ENCODE measurements at regions not wholly inside any gene's neighbourhood (a gene's known extent, or its start where the extent isn't known, plus 50 kb on each side); places are given as distances from the start of the nearest gene placed in this dataset.
"Not testable (repeated sequence)": the region's sequence is repeated elsewhere in the genome, so short reads cannot be mapped to it uniquely, and the experiment has no call there.

- Mint-ChIP-seq H3K27me3 (peaks cover 9% of the 10 kb centered on the region), H3K4me1 (no peaks in the 10 kb centered on the region), H3K27ac (no peak overlapping the region), H3K36me3 (no peaks in the 10 kb centered on the region), H3K4me3 (no peak overlapping the region), H3K9me3 (no peaks in the 10 kb centered on the region)
- no peak for DNase-seq
- CTCF ChIA-PET: no interaction called here
These were observed 78.4 kb downstream of the ADAMTS15 start for GRCh38 chr11:130526846-130527245.

- H3K4me1 Mint-ChIP-seq: no peaks in the 10 kb centered on the region
These were observed 79.3 kb downstream of the ADAMTS15 start for GRCh38 chr11:130527636-130528297.

GRCh38 chr11:130528298-130529261 lies 80.1 kb downstream of the ADAMTS15 start:
- Mint-ChIP-seq H3K4me1 (no peaks in the 10 kb centered on the region), H3K9me3 (no peaks in the 10 kb centered on the region), H3K27me3 (peaks cover 9% of the 10 kb centered on the region), H3K27ac (no peak overlapping the region), H3K36me3 (no peaks in the 10 kb centered on the region), H3K4me3 (no peak overlapping the region)
- no peak for DNase-seq
- CTCF ChIA-PET: interaction anchor here (1.1 kb wide), 1 partner anchor 334 kb away, joined by 3 read pairs; no protein-coding TSS in a partner anchor

More at GRCh38 chr11:130527636-130528297, 79.3 kb downstream of the ADAMTS15 start:
- CTCF ChIA-PET: no interaction called here
- H3K9me3 Mint-ChIP-seq: no peaks in the 10 kb centered on the region
- H3K36me3 Mint-ChIP-seq: no peaks in the 10 kb centered on the region
- H3K27ac Mint-ChIP-seq: no peak overlapping the region
- H3K4me3 Mint-ChIP-seq: no peak overlapping the region
- DNase-seq: no peak
- peaks cover 9% of the 10 kb centered on the region for H3K27me3 Mint-ChIP-seq

- H3K36me3 Mint-ChIP-seq: no peaks in the 10 kb centered on the region
- no peak overlapping the region for H3K27ac Mint-ChIP-seq
- H3K4me3 Mint-ChIP-seq: no peak overlapping the region
- no peak for DNase-seq
- H3K27me3 Mint-ChIP-seq: peaks cover 9% of the 10 kb centered on the region
- H3K4me1 Mint-ChIP-seq: no peaks in the 10 kb centered on the region
- no peaks in the 10 kb centered on the region for H3K9me3 Mint-ChIP-seq
- CTCF ChIA-PET: interaction anchor here (1.1 kb wide), 1 partner anchor 333 kb away, joined by 3 read pairs; no protein-coding TSS in a partner anchor
These were observed 80.9 kb downstream of the ADAMTS15 start for GRCh38 chr11:130529366-130529765.

GRCh38 chr11:130531061-130531460 lies 82.6 kb downstream of the ADAMTS15 start:
- H3K9me3 Mint-ChIP-seq: no peaks in the 10 kb centered on the region
- CTCF ChIA-PET: no interaction called here
- no peaks in the 10 kb centered on the region for H3K4me1 Mint-ChIP-seq
- no peak for DNase-seq
- H3K36me3 Mint-ChIP-seq: no peaks in the 10 kb centered on the region
- peaks cover 8% of the 10 kb centered on the region for H3K27me3 Mint-ChIP-seq
- H3K27ac Mint-ChIP-seq: no peak overlapping the region
- no peak overlapping the region for H3K4me3 Mint-ChIP-seq

- H3K4me3 Mint-ChIP-seq: no peak overlapping the region
- H3K9me3 Mint-ChIP-seq: no peaks in the 10 kb centered on the region
- no peak for DNase-seq
- no peaks in the 10 kb centered on the region for H3K4me1 Mint-ChIP-seq
- H3K27ac Mint-ChIP-seq: no peak overlapping the region
- H3K27me3 Mint-ChIP-seq: peaks cover 8% of the 10 kb centered on the region
- CTCF ChIA-PET: interaction anchor here (0.6 kb wide), 1 partner anchor 8 kb away, joined by 3 read pairs; no protein-coding TSS in a partner anchor
- no peaks in the 10 kb centered on the region for H3K36me3 Mint-ChIP-seq
These were observed 84.8 kb downstream of the ADAMTS15 start for GRCh38 chr11:130533113-130533798.

- H3K27me3 Mint-ChIP-seq: peaks cover 8% of the 10 kb centered on the region
- no peak for DNase-seq
- no peaks in the 10 kb centered on the region for H3K9me3 Mint-ChIP-seq
- CTCF ChIA-PET: interaction anchor here (0.6 to 0.9 kb wide), 2 partner anchors 9 kb away, joined by 3 to 4 read pairs; no protein-coding TSS in a partner anchor
- H3K4me3 Mint-ChIP-seq: no peak overlapping the region
- no peaks in the 10 kb centered on the region for H3K4me1 Mint-ChIP-seq
- no peak overlapping the region for H3K27ac Mint-ChIP-seq
- H3K36me3 Mint-ChIP-seq: no peaks in the 10 kb centered on the region
These were observed 85.4 kb downstream of the ADAMTS15 start for GRCh38 chr11:130533871-130534270.

GRCh38 chr11:130534551-130534950 lies 86.1 kb downstream of the ADAMTS15 start:
- peaks cover 14% of the 10 kb centered on the region for H3K27me3 Mint-ChIP-seq
- CTCF ChIA-PET: interaction anchor here (0.9 kb wide), 1 partner anchor 9 kb away, joined by 4 read pairs; no protein-coding TSS in a partner anchor
- H3K9me3 Mint-ChIP-seq: no peaks in the 10 kb centered on the region
- H3K4me3 Mint-ChIP-seq: no peak overlapping the region
- H3K4me1 Mint-ChIP-seq: no peaks in the 10 kb centered on the region
- DNase-seq: no peak
- no peak overlapping the region for H3K27ac Mint-ChIP-seq
- H3K36me3 Mint-ChIP-seq: no peaks in the 10 kb centered on the region

GRCh38 chr11:130535520-130535919 lies 87.1 kb downstream of the ADAMTS15 start:
- Mint-ChIP-seq H3K36me3 (no peaks in the 10 kb centered on the region), H3K27me3 (peaks cover 22% of the 10 kb centered on the region)

GRCh38 chr11:130536106-130537040 lies 87.9 kb downstream of the ADAMTS15 start:
- Mint-ChIP-seq H3K4me1 (no peaks in the 10 kb centered on the region), H3K27me3 (peaks cover 23% of the 10 kb centered on the region), H3K36me3 (no peaks in the 10 kb centered on the region), H3K27ac (no peak overlapping the region), H3K4me3 (no peak overlapping the region), H3K9me3 (no peaks in the 10 kb centered on the region)
- CTCF ChIA-PET: no interaction called here
- no peak for DNase-seq

More at GRCh38 chr11:130535520-130535919, 87.1 kb downstream of the ADAMTS15 start:
- Mint-ChIP-seq H3K9me3 (no peaks in the 10 kb centered on the region), H3K4me3 (no peak overlapping the region), H3K27ac (no peak overlapping the region), H3K4me1 (no peaks in the 10 kb centered on the region)
- CTCF ChIA-PET: no interaction called here
- DNase-seq: no peak

GRCh38 chr11:130539680-130540079 lies 91.2 kb downstream of the ADAMTS15 start:
- H3K4me3 Mint-ChIP-seq, H3K36me3 Mint-ChIP-seq, CTCF ChIA-PET, H3K9me3 Mint-ChIP-seq, H3K4me1 Mint-ChIP-seq, H3K27ac Mint-ChIP-seq, DNase-seq: not testable (repeated sequence)
- H3K27me3 Mint-ChIP-seq: peaks cover 31% of the 10 kb centered on the region

GRCh38 chr11:130544266-130544665 lies 95.8 kb downstream of the ADAMTS15 start:
- no peak overlapping the region for H3K4me3 Mint-ChIP-seq
- H3K27me3 Mint-ChIP-seq: peaks cover 24% of the 10 kb centered on the region
- H3K27ac Mint-ChIP-seq: no peak overlapping the region
- no peaks in the 10 kb centered on the region for H3K4me1 Mint-ChIP-seq
- H3K36me3 Mint-ChIP-seq: no peaks in the 10 kb centered on the region
- DNase-seq: no peak
- CTCF ChIA-PET: no interaction called here
- no peaks in the 10 kb centered on the region for H3K9me3 Mint-ChIP-seq

GRCh38 chr11:130545449-130546072 lies 97.1 kb downstream of the ADAMTS15 start:
- CTCF ChIA-PET: no interaction called here
- no peak for DNase-seq
- no peaks in the 10 kb centered on the region for H3K36me3 Mint-ChIP-seq
- peaks cover 12% of the 10 kb centered on the region for H3K27me3 Mint-ChIP-seq
- H3K4me3 Mint-ChIP-seq: no peak overlapping the region
- H3K27ac Mint-ChIP-seq: no peak overlapping the region
- H3K4me1 Mint-ChIP-seq: no peaks in the 10 kb centered on the region
- H3K9me3 Mint-ChIP-seq: no peaks in the 10 kb centered on the region

All from activated naive CD4-positive, alpha-beta T cell treated with anti-CD3 and anti-CD28 coated beads, Interleukin-2, amount 10 ng/mL, durations not matched to agents 7 days and 5 days (primary cell).